Progenitor cell of endocrine pancreas (in vitro differentiated cells): ENCODE measurements at regions not wholly inside any gene's neighbourhood (a gene's known extent, or its start where the extent isn't known, plus 50 kb on each side); places are given as distances from the start of the nearest gene placed in this dataset.
A peak's percentile ranks its signal among the peaks of the same experiment; 100 is the strongest.

Experiments
- DNase-seq: peaks from one replicate; pipeline ENCODE4 v3.0.0; 2021; ENCODE audit warnings: low spot score; ENCODE audit not compliant: unreplicated experiment
- H3K27ac Mint-ChIP-seq: 2 replicates; pipeline ENCODE4 v1.8.0; 2021; ENCODE audit warnings: mild to moderate bottlenecking, moderate library complexity, mixed read lengths
- H3K27me3 Mint-ChIP-seq: 2 replicates; pipeline ENCODE4 v1.8.0; 2021; ENCODE audit warnings: mixed read lengths
- H3K36me3 Mint-ChIP-seq: 2 replicates; pipeline ENCODE4 v1.8.0; 2022; ENCODE audit warnings: mixed read lengths; ENCODE audit not compliant: insufficient read depth
- H3K4me1 Mint-ChIP-seq: 2 replicates; pipeline ENCODE4 v1.8.0; 2021; ENCODE audit warnings: low read depth, mixed read lengths
- H3K4me3 Mint-ChIP-seq: 2 replicates; pipeline ENCODE4 v1.8.0; 2021; ENCODE audit warnings: low read depth, mild to moderate bottlenecking, moderate library complexity, mixed read lengths
- H3K9me3 Mint-ChIP-seq: 2 replicates; pipeline ENCODE4 v1.8.0; 2021; ENCODE audit warnings: low read depth, mixed read lengths
- CTCF ChIP-seq: fragments of 200-600 bp; sonication (generic); IDR thresholded peaks from one replicate; pipeline ENCODE4 v1.5.0; 2021; ENCODE audit warnings: antibody characterized with exemption, mild to moderate bottlenecking; ENCODE audit not compliant: unreplicated experiment

- H3K27me3 Mint-ChIP-seq: peaks cover 21% of the 10 kb centered on the region
- DNase-seq: no peak
- H3K27ac Mint-ChIP-seq: no peak overlapping the region
- H3K36me3 Mint-ChIP-seq: no peaks in the 10 kb centered on the region
- H3K4me1 Mint-ChIP-seq: peaks cover 19% of the 10 kb centered on the region
- peaks cover 3% of the 10 kb centered on the region for H3K9me3 Mint-ChIP-seq
- no peak overlapping the region for H3K4me3 Mint-ChIP-seq
- TF ChIP-seq CTCF: no peak
Measured at GRCh38 chr3:186418671-186419145, 56.7 kb upstream of the DGKG start.

DNA sequence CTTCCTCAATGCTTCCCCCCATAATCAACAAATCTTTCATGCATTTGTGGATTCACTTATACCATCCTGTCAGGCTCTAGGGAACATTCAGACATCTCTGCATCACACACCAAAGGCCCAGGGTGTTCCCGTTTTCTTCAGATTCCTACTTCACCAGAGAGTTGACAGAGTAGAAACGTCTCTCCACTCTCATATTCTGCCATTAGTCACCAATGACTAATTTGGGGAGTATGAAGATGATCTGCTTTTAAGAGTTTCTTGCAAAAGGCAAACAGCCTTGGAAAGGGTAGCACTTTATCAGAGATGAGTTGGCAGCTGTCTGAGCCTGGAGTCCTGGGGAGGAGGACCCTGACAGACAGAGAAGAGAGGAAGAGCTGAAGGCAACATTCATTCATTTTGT lies 55.8 kb upstream of the DGKG start:
- peaks cover 21% of the 10 kb centered on the region for H3K27me3 Mint-ChIP-seq
- peaks cover 27% of the 10 kb centered on the region for H3K4me1 Mint-ChIP-seq
- no peak for DNase-seq
- H3K4me3 Mint-ChIP-seq: no peak overlapping the region
- H3K9me3 Mint-ChIP-seq: peaks cover 3% of the 10 kb centered on the region
- no peak overlapping the region for H3K27ac Mint-ChIP-seq
- H3K36me3 Mint-ChIP-seq: no peaks in the 10 kb centered on the region
- no peak for TF ChIP-seq CTCF

DNA sequence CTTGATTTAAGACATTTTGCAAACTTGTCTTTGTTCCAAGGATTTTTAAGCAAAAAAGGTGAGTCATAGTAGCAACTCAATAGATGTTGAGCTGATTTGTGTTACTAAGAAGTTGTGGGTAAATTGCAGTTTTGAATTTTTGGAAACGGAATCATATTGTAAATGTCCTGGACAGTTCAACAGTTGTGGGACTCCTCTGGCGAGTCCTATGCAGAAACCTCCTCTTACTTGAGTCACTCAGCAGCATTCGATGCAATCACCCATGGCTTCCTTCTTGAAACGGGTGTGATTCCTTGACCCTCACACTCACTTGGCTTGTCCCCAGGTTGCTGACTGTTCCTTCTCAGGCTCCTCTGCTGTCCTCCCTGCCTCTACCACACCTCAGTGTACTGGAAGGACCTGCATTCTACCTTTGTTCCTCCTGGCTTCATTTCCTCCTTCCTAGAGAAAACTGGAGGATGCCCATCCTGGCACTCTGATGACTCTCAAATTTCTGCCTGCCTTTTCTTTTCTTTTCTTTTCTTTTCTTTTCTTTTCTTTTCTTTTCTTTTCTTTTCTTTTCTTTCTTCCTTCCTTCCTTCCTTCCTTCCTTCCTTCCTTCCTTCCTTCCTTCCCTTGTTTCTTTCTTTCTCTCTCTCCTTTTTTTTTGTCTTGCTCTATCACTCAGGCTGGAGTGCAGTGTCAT lies 52.8 kb upstream of the DGKG start:
- Mint-ChIP-seq H3K4me1 (peaks cover 27% of the 10 kb centered on the region), H3K36me3 (no peaks in the 10 kb centered on the region), H3K4me3 (no peak overlapping the region), H3K27ac (peak overlapping the region; percentile 50), H3K9me3 (peaks cover 3% of the 10 kb centered on the region), H3K27me3 (peaks cover 25% of the 10 kb centered on the region)
- TF ChIP-seq CTCF: no peak
- no peak for DNase-seq

GRCh38 chr3:186413615-186414415 lies 51.8 kb upstream of the DGKG start:
- no peak for TF ChIP-seq CTCF
- Mint-ChIP-seq H3K36me3 (no peaks in the 10 kb centered on the region), H3K27ac (peak overlapping the region; percentile 87), H3K4me1 (peaks cover 25% of the 10 kb centered on the region), H3K4me3 (peak overlapping the region; percentile 71), H3K27me3 (peaks cover 32% of the 10 kb centered on the region), H3K9me3 (peaks cover 3% of the 10 kb centered on the region)
- DNase-seq: peak; percentile 30

DNA sequence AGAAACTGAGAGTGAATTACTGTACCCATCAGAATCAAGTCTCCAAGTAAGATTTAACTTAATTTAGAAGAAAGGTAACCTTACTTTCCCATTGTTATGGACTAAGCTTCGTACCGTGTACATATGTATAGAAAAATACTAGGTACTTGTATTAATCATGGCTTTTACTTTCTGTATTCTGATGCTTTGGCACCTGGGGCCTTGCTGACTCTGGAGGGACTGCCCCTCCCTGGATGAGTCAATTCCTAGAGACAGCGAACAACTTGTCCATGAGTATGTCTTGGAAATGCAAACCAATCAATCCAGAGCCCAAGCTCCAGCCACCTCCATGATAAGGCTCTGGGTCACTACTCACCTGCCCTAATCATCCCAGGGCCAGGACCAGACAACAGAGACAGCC lies 50.0 kb upstream of the DGKG start:
- TF ChIP-seq CTCF: no peak

More for the DNA sequence above, 50.0 kb upstream of the DGKG start:
- Mint-ChIP-seq H3K4me3 (no peak overlapping the region), H3K36me3 (no peaks in the 10 kb centered on the region), H3K27ac (no peak overlapping the region), H3K9me3 (peaks cover 3% of the 10 kb centered on the region), H3K27me3 (peaks cover 30% of the 10 kb centered on the region), H3K4me1 (peaks cover 20% of the 10 kb centered on the region)
- DNase-seq: no peak
